OCI-LY7 (cell line): ENCODE measurements at regions not wholly inside any gene's neighbourhood (a gene's known extent, or its start where the extent isn't known, plus 50 kb on each side); places are given as distances from the start of the nearest gene placed in this dataset.

Source experiments
- CTCF ChIP-seq: fragments of 200-600 bp; sonication (generic); conservative IDR thresholded peaks from 2 replicates; pipeline ENCODE4 v1.5.1; 2014; ENCODE audit warnings: mild to moderate bottlenecking, antibody characterized with exemption, low read length, moderate library complexity, mixed read lengths
- EZH2phosphoT487 ChIP-seq: fragments of 200-600 bp; sonication (generic); IDR thresholded peaks from 2 replicates; pipeline ENCODE4 v1.6.1; 2018; ENCODE audit warnings: low read depth, borderline replicate concordance, mild to moderate bottlenecking, mixed run types, antibody characterized with exemption, low read length, moderate library complexity, mixed read lengths

- TF ChIP-seq EZH2phosphoT487 (no peak), CTCF (no peak)
Observed at GRCh38 chr10:62707810-62708209, 96.7 kb upstream of the ADO start.
